Esophagus squamous epithelium (tissue), 5 donors: ENCODE measurements at regions not wholly inside any gene's neighbourhood (a gene's known extent, or its start where the extent isn't known, plus 50 kb on each side); places are given as distances from the start of the nearest gene placed in this dataset.

ENCODE experiments used
- DNase-seq: peaks from one replicate; lab custom pipeline; 2025; lab: John Stamatoyannopoulos, UW
- H3K27ac ChIP-seq, 4 donors: fragments of 200-600 bp; sonication (generic); one replicate each; pipeline ENCODE4 v1.5.1; 2016 to 2019; ENCODE audit warnings: mild to moderate bottlenecking in 1 of 4
- H3K27me3 ChIP-seq, 4 donors: fragments of 200-600 bp; sonication (generic); 1 replicate in 3 of 4; 2 replicates in 1 of 4; pipeline versions ENCODE4 v1.5.1 to v1.6.0; 2017 to 2021; ENCODE audit warnings: antibody characterized with exemption in 1 of 4
- H3K36me3 ChIP-seq, 3 donors: fragments of 200-600 bp; sonication (generic); one replicate each; pipeline ENCODE4 v1.5.1; 2016 to 2019
- H3K4me1 ChIP-seq, 3 donors: fragments of 200-600 bp; sonication (generic); one replicate each; pipeline ENCODE4 v1.5.1; 2017 to 2019
- H3K4me3 ChIP-seq, 4 donors: fragments of 200-600 bp; sonication (generic); 1 replicate in 3 of 4; 2 replicates in 1 of 4; pipeline ENCODE4 v1.5.1; 2016 to 2019; ENCODE audit warnings: mild to moderate bottlenecking in 2 of 4, moderate library complexity in 1 of 4
- H3K9me3 ChIP-seq, 3 donors: fragments of 200-600 bp; sonication (generic); one replicate each; pipeline ENCODE4 v1.5.1; 2016 to 2019
- CTCF ChIP-seq, 6 experiments: fragments of 450-650 bp in 4 of 6; fragments of 200-600 bp in 2 of 6; sonication (generic) in 2 of 6; IDR thresholded peaks; one replicate each; pipeline ENCODE4 v1.5.1; 2016 to 2019; ENCODE audit warnings: antibody characterized with exemption in 6 of 6, mild to moderate bottlenecking in 4 of 6, moderate library complexity in 4 of 6
- POLR2A ChIP-seq, 4 donors: fragments of 450-650 bp; IDR thresholded peaks; one replicate each; pipeline ENCODE4 v1.6.1; 2017; ENCODE audit warnings: antibody characterized with exemption in 4 of 4, mild to moderate bottlenecking in 4 of 4, moderate library complexity in 3 of 4
- WGBS, 2 donors: methylation state at CpG; one replicate each; pipeline ENCODE4 v1.1.5; 2018; 5-methylcytosine and 5-hydroxymethylcytosine counted together
- intact Hi-C: fragments of 100-400 bp; cut with DNase I; formaldehyde crosslinking; loops from one replicate; pipeline ENCODE4 v1.15.0; 2022
- donor health status: DM: yes; HTN: yes; CAD: no.

- intact Hi-C loops: no loop called here
- no peak overlapping the region for H3K4me3 ChIP-seq
- WGBS, 2 donors: 12% methylated on average over 3 of the region's 4 CpGs; no CpG with 5 or more reads in 1 of the 2 donors
- peak overlapping the region in 3 of 4 donors; percentile 65 to 83 (median 66) for H3K27ac ChIP-seq
- TF ChIP-seq CTCF (IDR thresholded peaks at IDR 0.05) (peak in 1 of 6 experiments; percentile 39), POLR2A (IDR thresholded peaks at IDR 0.05) (no peak)
- no peaks in the 10 kb centered on the region for H3K27me3 ChIP-seq
- peaks cover 24 to 83% (median 45%) of the 10 kb centered on the region in 3 donors for H3K4me1 ChIP-seq
- no peak for DNase-seq
- no peaks in the 10 kb centered on the region for H3K36me3 ChIP-seq
- no peaks in the 10 kb centered on the region for H3K9me3 ChIP-seq
These were observed 203.8 kb upstream of the LRFN2 start for GRCh38 chr6:40791004-40791403.

GRCh38 chr6:40788661-40789655 lies 201.8 kb upstream of the LRFN2 start:
- no peak overlapping the region for H3K4me3 ChIP-seq
- H3K4me1 ChIP-seq: peaks cover 17 to 63% (median 31%) of the 10 kb centered on the region in 3 donors
- no peaks in the 10 kb centered on the region for H3K36me3 ChIP-seq
- no peak for TF ChIP-seq POLR2A (IDR thresholded peaks at IDR 0.05)
- no peak for TF ChIP-seq CTCF (IDR thresholded peaks at IDR 0.05)
- peak overlapping the region; percentile 61 to 83 (median 64) for H3K27ac ChIP-seq
- H3K27me3 ChIP-seq: no peaks in the 10 kb centered on the region
- intact Hi-C loops: no loop called here
- no peak for DNase-seq
- 26 to 35% methylated on average over 6 to 11 of the region's 11 CpGs for WGBS, 2 donors
- H3K9me3 ChIP-seq: no peaks in the 10 kb centered on the region

GRCh38 chr6:40782355-40782754 lies 195.2 kb upstream of the LRFN2 start:
- no peak for DNase-seq
- no peaks in the 10 kb centered on the region for H3K9me3 ChIP-seq

GRCh38 chr6:40780637-40781036 lies 193.5 kb upstream of the LRFN2 start:
- 88 to 100% methylated on average over 1 to 3 of the region's 3 CpGs for WGBS, 2 donors
- Histone ChIP-seq H3K36me3 (no peaks in the 10 kb centered on the region), H3K9me3 (no peaks in the 10 kb centered on the region), H3K4me1 (peaks cover 0 to 12% (median 0%) of the 10 kb centered on the region in 3 donors), H3K27me3 (no peaks in the 10 kb centered on the region), H3K4me3 (no peak overlapping the region), H3K27ac (no peak overlapping the region)
- TF ChIP-seq CTCF (IDR thresholded peaks at IDR 0.05) (no peak), POLR2A (IDR thresholded peaks at IDR 0.05) (no peak)
- intact Hi-C loops: no loop called here
- no peak for DNase-seq

More at GRCh38 chr6:40782355-40782754, 195.2 kb upstream of the LRFN2 start:
- Histone ChIP-seq H3K4me1 (peaks cover 0 to 12% (median 0%) of the 10 kb centered on the region in 3 donors), H3K36me3 (no peaks in the 10 kb centered on the region), H3K4me3 (no peak overlapping the region), H3K27ac (no peak overlapping the region), H3K27me3 (no peaks in the 10 kb centered on the region)
- intact Hi-C loops: no loop called here
- 72 to 80% methylated on average over 3 of the region's 3 CpGs for WGBS, 2 donors
- TF ChIP-seq POLR2A (IDR thresholded peaks at IDR 0.05): no peak
- no peak for TF ChIP-seq CTCF (IDR thresholded peaks at IDR 0.05)

- no peak for DNase-seq
- 84 to 86% methylated on average over 2 to 3 of the region's 3 CpGs for WGBS, 2 donors
- intact Hi-C loops: no loop called here
- Histone ChIP-seq H3K4me1 (peaks cover 0 to 12% (median 0%) of the 10 kb centered on the region in 3 donors), H3K36me3 (no peaks in the 10 kb centered on the region), H3K27me3 (no peaks in the 10 kb centered on the region), H3K4me3 (no peak overlapping the region), H3K9me3 (no peaks in the 10 kb centered on the region), H3K27ac (no peak overlapping the region)
- TF ChIP-seq POLR2A (IDR thresholded peaks at IDR 0.05) (no peak), CTCF (IDR thresholded peaks at IDR 0.05) (no peak)
These were observed 192.2 kb upstream of the LRFN2 start for GRCh38 chr6:40779409-40779808.
